Hippocampal formation (tissue), 2 donors: ENCODE measurements at regions not wholly inside any gene's neighbourhood (a gene's known extent, or its start where the extent isn't known, plus 50 kb on each side); places are given as distances from the start of the nearest gene placed in this dataset.

Experiments
- DNase-seq, 2 donors: peaks; one replicate each; lab custom pipeline; 2025; lab: John Stamatoyannopoulos, UW

GRCh38 chr7:131898418-131898817, 342.0 kb upstream of the PODXL start:
- no peak for DNase-seq

DNA sequence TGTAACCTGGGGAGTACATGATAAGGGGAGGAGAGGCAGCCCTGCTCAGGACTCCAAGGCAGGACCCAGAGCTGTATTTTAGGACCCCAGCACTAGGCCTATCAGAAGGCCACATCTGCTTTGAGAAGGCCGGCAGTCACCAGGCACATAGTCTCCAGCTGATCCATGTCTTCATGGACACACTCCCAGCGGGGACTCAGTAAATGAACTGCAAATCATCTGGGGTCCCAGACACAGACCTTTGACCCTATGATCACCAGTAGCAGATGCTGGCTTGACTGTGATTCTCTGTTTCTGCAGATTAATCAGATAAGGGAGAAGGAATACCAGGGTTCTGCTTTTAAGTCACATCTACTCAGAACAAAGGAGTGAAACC, 341.4 kb upstream of the PODXL start:
- no peak for DNase-seq

DNA sequence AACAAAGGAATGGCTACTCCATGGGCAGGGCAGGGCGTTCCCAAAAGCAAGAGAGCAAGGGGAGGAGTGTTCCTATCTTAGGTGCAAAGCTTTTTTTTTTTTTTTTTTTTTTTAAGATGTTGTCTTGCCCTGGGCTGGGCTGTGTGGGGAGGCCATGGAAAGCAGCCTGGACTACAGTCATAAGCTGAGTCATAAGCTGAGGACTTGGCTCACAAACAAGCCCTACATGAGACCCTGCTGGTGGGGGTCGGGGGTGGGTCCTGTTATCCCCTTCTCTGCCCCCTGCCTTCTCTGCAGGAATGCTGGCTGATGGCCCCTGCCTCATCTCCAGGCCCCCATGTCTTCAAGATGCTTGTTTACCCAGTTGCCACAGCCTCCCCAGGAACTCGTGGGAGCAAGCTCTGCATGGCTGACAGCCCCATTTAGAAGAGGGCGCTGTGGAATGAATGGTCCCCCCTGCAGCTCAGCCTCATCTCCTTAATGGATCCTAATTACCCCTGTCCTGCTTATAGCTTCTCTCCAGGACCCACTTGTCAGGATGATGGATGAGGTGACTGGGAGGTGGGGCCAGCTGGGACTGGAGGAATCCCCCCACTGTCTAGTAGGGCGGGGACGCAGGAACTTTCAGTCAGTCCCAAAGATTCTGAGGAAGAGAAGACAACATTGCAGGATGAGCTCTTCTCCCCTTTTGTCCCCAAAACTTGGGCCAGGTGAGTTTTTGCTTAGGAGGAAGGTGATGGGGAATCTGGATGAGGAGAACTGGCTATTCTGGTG, 340.8 kb upstream of the PODXL start:
- DNase-seq = no peak

DNA sequence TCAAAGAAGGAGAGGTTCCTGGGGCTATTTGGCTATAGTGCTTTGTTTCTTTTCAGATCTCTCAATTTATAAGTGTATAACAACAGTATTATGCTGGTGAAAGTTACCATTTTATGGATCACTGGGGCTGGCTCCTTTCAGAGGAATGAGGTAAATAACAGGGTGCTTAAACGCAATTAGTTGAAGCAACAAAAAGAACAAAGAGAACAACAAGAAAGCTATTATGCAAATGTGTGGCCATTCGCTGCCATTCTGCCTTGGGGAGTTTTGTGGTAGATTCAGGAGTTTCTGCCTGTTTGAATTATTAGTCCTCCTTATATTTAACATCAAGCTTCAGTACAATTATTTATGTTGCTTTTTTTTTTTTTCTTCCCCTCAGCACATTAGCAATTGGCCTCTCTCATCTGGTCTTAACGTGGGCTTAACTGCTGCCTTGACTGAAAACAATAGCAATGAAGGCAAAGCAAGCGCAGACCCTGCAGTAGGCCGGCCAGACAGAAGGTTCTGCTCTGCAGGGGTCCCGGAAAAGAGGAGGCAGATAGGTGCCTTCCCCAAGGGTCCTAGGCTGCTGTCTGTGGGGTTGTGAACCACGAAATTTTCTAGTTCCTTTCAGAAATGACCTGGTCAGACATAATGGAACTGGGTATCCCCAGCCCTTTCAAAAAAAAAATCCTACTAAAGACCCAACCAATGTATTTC, 339.9 kb upstream of the PODXL start:
- DNase-seq = no peak

GRCh38 chr7:131895541-131896164, 339.2 kb upstream of the PODXL start:
- DNase-seq = no peak

DNA sequence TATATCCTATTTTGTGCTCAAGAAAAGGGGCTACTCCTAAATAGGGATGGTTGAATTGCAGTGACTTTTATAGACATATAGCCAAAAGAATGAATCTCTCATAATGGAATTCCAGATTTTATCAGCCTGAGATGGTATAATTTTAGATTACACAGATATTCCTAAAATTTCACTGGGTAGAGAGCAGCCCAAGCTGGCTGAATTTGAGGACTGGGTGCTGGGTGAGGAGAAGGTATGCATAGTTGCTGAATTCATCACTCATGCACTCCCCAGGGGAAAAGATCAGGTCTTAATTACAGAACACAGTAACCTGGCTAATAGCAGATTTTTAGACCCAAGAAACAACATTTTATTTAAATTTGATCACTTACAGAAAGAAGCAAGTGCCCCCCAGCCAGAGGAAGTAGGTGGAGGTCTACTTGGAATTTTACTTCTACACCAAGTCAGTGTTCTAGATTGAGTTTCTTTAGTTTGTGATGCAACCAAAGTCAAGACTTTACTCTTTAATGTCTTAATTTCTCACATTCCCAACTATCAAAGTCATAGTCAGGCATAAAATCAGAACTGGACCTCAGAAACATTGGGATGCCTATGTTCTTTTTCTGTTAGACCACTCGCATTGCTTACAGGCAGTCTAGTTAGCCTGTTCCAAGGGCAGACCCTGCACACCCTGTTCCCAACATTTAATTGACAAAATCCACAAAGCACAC, 337.4 kb upstream of the PODXL start:
- no peak for DNase-seq

DNA sequence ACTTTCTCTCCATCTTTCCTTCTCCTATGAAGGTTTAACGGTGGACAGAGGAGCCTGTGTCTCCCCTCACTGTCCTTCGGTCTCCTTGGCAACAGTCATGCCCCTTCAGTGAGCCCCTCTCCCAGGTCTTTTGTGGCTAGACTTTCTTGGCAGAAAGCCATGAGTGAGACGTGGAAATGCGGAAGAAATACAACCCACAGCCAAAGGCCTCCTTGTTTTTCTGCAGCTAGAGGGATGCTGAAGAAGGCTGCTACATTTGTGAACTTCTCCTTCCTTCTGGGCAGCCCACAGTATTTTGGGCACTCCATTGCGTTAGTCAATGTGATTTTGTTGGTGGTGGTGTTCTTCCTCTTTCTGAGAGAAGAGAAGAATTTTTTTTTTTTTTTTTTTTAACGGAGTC, 333.7 kb upstream of the PODXL start:
- DNase-seq = no peak

DNA sequence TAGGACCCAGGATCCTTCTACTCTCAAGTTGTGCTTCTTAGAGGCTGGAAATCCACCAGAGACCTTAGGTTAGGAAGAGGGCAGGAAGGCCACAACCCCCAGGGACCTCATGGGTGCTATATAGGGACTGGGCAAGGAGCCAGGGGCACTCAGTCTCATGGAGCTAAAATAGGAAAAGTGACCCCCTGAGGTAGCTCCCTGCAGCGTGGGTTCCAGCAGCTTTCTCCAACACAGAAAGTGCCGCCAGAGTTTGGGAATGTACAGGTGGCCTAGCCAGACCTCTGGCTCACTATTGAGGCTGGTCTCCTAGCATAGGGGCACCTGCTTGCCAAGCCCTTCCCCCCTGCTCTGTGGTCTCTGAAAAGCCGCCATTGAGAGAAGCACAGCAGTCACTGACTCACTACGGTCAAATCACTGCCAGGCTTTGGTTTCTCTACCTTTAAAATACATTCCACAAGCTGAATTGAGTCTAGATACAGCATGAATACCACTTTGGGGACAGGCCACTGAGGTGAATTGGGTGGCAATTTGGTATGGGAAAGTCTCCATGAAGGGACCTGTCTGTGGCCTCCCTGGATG, 333.2 kb upstream of the PODXL start:
- DNase-seq = no peak

- DNase-seq = no peak
These were observed 327.3 kb upstream of the PODXL start for GRCh38 chr7:131883769-131884168.

DNA sequence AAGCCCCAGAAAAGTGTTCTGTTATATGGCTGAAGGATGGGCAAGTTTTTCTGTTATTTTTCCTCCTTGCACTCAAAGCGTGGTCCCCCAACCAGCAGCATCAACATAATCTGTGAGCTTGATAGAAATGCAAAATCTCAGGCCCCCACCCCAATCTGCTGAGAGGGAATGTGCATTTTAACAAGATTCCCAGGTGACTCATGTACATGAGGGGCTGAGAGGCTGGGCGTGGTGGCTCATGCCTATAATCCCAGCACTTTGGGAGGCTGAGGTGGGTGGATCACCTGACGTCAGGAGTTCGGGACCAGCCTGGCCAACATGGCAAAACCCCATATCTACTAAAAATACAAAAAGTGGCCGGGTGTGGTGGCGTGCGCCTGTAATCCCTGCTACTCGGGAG, 326.8 kb upstream of the PODXL start:
- DNase-seq = no peak

- no peak for DNase-seq
These were observed 325.9 kb upstream of the PODXL start for GRCh38 chr7:131882321-131882720.

DNA sequence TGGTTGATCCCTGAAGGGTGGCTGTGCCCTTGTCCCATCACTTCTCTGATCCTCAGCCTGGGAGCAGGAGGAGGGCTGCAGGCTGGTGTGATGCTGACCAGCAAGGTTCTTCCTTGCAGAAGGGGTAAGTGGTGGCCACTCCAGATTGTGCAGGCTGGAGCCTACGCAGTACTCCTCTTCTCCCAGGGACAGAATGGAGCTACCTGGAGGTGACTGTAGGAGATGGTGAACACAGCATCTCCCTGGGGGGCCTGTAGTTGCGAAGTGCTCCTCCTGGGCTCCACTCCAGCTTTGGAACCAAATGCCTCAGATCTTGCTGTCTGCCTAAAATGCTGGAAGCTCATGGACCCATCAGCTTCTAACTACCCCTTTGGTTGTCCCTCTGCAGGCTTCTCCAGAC, 323.6 kb upstream of the PODXL start:
- no peak for DNase-seq

DNA sequence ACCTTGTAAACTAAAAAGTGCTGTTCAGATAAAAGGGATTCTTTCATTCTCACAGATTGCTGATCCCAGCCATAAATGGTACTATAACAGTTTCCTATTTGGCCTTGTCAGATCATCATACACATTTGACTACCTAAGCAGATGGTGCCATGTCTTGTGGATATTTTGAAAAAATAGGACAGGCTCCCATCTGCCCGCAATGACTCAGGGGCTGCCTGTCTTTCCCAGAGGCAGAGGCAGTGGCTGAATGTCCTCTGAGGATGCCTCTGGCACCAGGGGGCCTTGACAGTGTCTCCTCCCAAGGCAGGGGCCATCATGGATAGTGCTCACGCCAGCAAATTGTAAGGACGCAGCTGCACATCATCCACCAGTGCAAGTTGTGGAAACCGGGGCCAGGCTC, 323.0 kb upstream of the PODXL start:
- no peak for DNase-seq

DNA sequence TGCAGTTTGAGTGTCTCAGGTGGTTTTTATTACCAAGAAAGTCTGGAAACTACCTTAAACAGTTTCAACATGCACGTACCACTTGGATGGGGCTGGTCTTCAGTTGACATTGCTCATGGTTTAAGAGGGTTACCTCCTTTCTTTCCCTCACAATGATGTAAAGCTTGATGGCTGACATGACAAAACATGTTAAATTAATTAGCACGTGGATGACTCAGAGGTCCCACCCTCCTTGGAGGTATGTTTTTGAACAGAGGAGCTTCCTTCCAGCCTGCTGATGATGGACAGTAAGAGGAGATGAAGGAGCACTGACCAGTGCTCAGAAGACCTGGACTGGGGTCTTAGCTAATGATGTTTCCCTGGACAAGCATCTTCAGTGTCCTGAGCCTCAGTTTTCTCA, 322.3 kb upstream of the PODXL start:
- DNase-seq = no peak

DNA sequence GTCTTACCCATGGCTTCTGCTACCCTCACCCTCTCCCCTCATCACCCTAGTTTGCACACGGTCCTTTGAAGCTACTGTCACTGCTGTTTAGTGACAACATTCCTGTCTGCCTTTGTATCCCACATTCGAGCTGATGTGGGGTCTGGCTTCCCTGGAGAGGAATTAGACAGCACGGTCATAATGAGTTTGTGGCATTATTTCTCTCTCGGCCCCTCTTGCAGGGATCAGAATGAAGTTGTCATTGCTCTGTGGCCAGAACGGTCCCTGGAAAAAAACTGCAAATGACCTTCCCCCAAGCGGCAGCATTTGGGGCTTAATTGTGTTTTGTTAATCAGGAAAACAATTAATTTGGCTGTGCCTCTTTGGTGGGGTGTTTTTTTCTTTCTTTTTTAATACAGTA, 317.2 kb upstream of the PODXL start:
- DNase-seq = no peak

DNA sequence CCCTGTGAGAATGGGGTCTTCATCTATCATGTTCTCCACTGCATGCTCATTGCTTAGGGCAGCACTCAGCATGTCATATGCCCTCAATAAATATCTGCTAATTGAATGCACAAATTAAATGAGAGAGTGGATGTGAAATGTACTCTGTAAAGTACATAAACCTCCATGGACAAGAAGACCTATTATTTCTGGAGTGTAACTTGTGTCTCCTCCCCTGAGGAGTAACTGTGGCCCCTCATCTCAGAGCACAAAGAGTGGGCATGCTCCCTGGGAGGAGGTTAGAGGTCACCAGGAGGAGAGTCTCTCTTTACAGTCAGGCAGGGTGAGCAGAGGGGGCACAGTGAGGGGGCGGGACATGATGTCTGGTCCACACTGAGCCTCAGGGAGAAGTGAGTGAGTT, 313.6 kb upstream of the PODXL start:
- DNase-seq = no peak

DNA sequence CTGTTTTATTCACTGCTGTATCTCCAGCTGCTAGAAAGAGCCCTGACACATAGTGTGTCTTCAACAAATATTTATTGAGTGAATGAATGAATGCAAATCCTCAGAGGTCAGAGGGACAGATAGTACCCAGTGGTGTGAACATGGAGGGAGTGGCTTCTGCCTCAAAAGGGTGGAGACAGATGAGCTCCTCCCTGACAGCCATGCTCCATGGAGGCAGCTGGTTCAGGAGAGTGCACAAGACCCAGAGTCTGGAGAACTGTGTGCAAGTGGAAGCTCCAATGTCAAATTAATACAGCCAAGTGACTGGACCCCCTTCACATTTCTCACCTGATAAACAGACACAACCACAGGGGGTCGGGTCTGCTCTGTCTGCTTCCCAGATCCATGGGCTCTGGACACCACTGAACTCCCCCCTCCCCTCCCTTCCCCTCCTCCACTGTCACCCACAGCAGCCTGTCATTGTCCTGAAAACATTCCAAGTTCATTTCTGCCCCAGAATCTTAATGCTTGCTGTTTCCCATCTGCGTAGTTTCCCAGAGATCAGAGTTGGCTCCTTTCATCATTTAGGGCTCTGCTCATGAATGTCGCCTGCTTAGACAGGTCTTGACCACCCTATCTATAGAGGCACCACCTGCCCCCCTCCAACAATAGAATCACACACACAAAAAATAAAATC, 312.9 kb upstream of the PODXL start:
- DNase-seq = no peak

- no peak for DNase-seq
These were observed 311.0 kb upstream of the PODXL start for GRCh38 chr7:131867461-131867860.

- DNase-seq = no peak
These were observed 309.5 kb upstream of the PODXL start for GRCh38 chr7:131865911-131866310.

DNA sequence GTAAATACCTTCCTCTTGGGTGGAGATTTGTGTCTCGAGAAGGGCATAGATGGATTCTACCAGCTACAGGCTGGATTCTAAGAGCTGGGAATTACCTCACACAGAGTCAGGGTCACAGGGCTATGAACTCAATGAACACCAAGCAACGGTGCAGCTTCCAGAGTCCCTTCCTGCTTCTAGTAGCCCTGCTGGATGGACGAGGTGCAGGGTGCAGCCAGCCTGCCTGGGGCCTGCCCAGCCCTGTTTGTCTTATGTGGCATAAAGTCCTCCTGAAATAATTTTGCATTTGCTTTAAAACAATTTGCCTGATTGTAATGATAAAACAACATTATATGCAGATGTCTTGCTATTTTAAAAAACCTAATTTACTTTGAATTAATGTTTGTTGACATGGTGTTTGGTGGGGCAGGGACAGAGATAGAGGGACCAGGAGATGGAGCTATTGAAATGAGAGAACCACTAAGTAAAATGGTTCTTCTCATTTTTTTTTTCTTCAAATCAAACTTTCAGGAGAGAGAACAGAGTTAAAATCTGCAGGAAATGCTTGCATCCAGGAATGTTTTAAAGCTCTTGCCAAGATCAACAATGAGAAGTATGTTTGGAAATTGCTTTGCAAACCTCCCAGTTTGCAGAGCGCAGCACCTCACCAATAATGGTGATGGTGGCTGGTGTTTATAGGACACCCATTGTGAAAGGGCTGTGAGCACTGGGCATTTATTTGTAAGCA, 305.4 kb upstream of the PODXL start:
- no peak for DNase-seq
